NCI-H524 (cell line): ENCODE measurements at regions not wholly inside any gene's neighbourhood (a gene's known extent, or its start where the extent isn't known, plus 50 kb on each side); places are given as distances from the start of the nearest gene placed in this dataset.
A peak's percentile ranks its signal among the peaks of the same experiment; 100 is the strongest.

Experiments used
- DNase-seq, 2 experiments: peaks; one replicate each; lab custom pipeline; 2025; lab: John Stamatoyannopoulos, UW

GRCh38 chr1:82880506-82880905 lies 1079.8 kb downstream of the ADGRL2 start:
- DNase-seq = no peak

- peak; percentile 65 to 85 for DNase-seq
These were observed 1079.1 kb downstream of the ADGRL2 start for GRCh38 chr1:82879701-82880305.

GRCh38 chr1:82875170-82875569 lies 1074.4 kb downstream of the ADGRL2 start:
- no peak for DNase-seq

- no peak for DNase-seq
These were observed 1073.3 kb downstream of the ADGRL2 start for GRCh38 chr1:82874041-82874440.

DNA sequence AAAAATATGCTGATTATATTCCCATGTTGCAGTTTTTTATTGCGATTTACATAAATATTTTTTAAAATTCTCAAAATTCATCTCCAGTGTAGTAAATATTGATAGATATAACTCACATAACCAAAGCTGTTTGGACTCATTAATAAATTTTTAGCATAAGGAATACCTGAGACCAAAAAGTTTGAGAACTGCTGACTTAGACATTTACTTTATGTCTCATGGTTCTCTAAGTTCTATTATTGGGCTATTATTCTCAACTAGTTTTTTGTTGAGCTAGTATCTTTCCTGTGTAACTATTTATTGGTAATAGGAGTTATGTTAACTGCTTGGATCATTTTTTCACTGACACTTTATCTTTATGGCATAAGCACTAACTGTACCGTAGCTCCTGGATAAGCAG lies 1069.6 kb downstream of the ADGRL2 start:
- DNase-seq = no peak

DNA sequence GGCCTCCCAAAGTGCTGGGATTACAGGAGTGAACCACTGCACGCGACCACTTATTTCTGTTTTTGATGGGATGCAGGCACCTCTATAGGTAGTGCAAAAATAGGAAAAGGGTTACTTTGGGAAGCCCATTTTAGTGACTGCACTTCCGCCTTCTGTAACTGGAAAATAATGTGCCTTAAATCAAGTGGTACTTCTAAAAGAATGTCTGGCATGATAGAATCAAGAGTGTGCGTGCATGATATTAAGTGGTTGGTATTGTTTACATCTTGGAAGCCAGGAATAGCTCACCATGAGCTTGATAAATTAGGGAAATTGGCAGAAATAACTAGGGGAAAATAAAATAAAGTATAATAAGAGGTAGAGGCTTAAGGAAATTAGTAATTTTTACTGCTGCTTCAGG lies 1067.0 kb downstream of the ADGRL2 start:
- no peak for DNase-seq

DNA sequence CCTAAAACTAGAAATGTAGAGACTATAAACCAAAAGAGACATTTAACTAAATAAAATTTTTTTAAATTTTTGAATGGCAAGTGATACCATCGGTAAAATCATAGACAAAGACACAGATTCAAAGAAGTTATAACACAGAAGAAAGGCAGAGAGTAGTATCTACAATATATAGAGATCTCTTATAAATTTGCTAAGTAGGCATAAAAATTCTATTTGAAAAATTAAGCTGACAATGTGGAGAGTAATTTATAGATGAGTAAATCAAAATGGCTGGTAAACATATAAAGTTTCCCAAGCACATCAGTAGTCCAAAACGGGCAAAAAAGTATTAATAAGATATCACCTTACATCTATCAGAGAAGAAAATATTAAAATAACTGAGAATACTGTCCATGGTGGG lies 1061.0 kb downstream of the ADGRL2 start:
- no peak for DNase-seq

- DNase-seq = no peak
These were observed 1057.3 kb downstream of the ADGRL2 start for GRCh38 chr1:82858031-82858430.

DNA sequence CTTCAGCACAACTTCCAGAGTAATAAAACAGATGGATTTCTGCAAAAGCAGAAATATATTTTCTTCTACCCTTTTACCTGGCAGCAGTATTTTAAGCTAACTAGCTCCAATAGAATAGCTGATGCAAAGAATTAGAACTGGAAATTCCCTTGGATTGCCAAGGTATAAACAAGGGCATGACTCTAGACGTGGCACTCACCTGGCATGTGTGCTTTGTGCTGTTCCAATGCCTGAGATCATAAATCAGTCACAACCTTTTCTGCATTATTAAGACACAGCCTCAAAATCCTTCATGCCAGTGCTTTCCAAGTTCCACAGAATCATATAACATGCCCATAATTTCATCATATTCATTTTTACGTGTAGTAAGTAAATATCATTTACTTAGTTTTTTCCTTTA lies 1048.7 kb downstream of the ADGRL2 start:
- DNase-seq = no peak

- no peak for DNase-seq
These were observed 1047.3 kb downstream of the ADGRL2 start for GRCh38 chr1:82848043-82848442.

DNA sequence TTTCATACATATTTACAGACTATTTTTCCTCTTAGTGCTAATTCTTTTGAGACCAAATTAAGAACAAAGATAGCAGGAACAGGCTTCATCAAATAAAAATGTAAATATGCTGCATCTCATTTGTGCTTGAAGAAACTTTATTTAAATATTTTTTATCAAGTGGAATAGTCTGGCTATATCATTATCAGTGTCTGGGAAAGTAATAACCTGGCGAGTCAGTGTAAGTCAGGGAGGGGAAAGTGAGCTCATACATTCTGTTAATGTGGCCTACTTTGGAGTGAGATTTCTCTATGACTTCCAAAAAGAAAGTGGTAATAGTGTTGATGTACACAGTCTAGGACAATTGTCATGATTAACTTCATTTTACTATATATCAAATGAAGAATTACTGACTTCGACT lies 1045.1 kb downstream of the ADGRL2 start:
- DNase-seq = no peak

DNA sequence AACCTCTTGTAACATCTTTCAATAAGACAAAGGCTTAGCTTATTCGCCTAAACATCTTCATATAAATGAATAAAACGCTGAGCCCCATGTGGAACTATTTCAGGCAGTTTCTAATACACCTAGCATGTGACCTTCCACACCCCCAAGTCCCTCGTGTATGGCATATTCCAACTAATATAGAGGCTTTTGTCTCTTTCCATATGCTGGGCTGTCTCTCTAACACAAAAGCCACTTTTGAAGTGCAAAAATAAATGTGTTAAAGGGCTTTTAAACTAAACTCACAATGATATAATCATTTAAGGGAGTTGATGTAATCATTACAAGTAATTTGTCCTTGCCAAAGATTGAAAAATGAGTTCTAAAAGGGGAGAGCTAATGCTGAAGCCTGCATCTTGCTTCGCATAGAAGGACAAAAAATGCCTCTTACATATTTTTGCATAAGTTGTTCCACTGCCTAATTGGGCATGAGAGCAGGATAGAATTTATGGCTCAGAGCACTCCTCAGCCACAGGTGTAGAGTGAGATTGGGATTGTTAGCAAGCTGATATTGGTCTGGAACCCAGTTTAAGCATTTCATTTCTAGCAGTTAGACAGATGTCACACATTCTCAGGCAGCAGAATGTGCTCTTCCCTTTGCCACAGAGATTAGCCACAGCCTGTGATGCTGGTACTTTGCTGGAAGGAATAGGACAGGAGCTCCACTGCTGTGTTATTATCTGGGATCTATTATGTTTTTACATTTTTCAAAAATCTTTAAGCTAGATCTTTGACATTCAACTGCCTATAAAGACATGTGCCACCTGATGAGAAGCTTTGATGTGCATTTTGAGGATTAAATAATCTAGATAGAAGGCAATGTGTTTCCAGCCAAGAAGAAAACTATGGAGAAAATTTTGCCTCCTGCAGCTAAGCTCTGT lies 1044.4 kb downstream of the ADGRL2 start:
- DNase-seq = peak in 1 of 2 experiments; percentile 46

GRCh38 chr1:82844447-82844846 lies 1043.7 kb downstream of the ADGRL2 start:
- DNase-seq = no peak

DNA sequence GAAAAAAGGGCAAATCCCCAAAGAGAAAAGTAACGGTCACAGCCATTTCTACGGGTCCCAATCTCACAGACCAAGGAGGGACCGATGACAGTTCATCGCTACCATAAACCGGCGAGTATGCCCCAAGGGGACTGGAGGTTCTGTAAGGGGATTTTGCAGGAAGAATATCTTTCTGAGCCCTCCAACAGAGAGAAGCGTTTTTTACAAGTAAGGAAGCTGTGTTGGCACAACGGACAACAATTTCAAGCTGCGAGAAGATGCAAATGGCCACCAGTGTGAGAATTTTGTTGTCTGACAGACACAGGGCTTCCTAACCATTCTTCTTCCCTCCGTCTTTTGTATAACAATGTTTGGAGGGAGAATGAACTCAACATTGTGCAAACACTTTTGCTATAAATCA lies 1043.1 kb downstream of the ADGRL2 start:
- DNase-seq = no peak

DNA sequence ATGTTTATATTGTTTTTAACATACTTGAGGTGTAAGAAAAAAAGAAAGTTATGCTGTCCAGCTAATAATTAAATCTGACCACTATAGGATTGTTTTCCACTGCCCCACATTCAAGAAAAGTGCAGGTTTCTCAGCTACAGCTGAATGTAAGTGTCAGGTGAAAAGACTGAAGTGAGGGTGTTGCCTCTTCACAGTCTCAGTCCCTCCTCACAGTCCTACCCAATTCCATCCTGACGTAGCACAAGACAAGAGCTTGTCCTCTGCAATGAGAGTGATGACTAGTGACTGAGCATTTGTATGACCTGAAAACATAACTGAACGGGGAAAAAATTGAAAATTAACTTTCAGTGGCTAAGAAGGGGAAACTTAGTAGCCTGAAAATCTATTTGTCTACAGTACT lies 1039.5 kb downstream of the ADGRL2 start:
- no peak for DNase-seq

- no peak for DNase-seq
These were observed 1037.2 kb downstream of the ADGRL2 start for GRCh38 chr1:82837766-82838465.

GRCh38 chr1:82836973-82837680 lies 1036.4 kb downstream of the ADGRL2 start:
- DNase-seq = no peak

- no peak for DNase-seq
These were observed 1035.7 kb downstream of the ADGRL2 start for GRCh38 chr1:82836213-82836972.

- DNase-seq = no peak
These were observed 1030.1 kb downstream of the ADGRL2 start for GRCh38 chr1:82830690-82831380.

DNA sequence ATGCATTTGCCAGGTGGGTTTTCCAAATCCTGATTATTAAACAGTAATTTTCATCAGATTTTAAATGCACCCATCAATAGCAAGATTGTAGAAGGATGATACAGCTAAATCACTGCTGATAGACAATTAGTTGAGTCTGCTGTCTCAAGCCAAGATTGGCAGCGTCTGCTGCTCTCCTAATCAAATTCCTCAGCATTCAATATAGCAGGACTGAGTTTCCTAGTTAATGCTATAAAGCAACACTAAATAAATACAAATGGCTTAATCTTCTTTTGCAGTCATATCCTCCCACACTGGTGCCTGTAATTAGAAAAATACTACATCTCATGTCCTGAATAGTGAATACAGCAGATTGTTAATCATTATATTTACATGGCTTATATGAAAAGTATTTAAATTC lies 1028.8 kb downstream of the ADGRL2 start:
- DNase-seq = no peak

DNA sequence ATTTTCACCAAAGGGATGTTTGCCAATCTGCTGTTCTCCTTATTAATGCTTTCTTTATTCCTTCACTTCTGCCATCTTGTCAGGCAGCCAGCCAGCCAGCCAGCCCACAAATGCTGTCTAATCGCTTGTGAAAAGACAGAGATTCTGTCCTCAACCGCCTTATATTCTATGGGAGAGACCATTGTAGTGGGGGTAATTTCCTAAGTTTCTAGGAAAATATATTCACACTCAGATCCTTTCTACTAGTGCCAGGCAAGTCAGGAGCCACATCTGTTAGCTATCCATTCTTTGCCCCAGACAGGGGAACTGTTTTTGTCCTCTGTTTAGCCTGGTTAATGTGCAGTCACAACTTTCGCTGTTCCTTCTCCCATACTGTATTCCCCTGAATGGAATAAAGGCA lies 1023.1 kb downstream of the ADGRL2 start:
- DNase-seq = no peak
